ENCODE measurements at regions not wholly inside any gene's neighbourhood (a gene's known extent, or its start where the extent isn't known, plus 50 kb on each side); places are given as distances from the start of the nearest gene placed in this dataset.
"Not testable (repeated sequence)": the region's sequence is repeated elsewhere in the genome, so short reads cannot be mapped to it uniquely, and the experiment has no call there.

GRCh38 chr14:49106741-49107667, 479.2 kb downstream of the RPS29 start:
- H3K4me1 ChIP-seq, result no peaks in the 10 kb centered on the region
- no peak for DNase-seq
- no peaks in the 10 kb centered on the region for H3K27me3 ChIP-seq
- H3K27ac ChIP-seq, result no peak overlapping the region
- intact Hi-C loops (cut with DNase I; ENCODE audit: low total_unique reads), result no loop called here
- H3K36me3 ChIP-seq, result no peaks in the 10 kb centered on the region
- no peak overlapping the region for H3K4me3 ChIP-seq
- no peaks in the 10 kb centered on the region for H3K9me3 ChIP-seq
- TF ChIP-seq POLR2A (IDR thresholded peaks at IDR 0.05) (no peak), CTCF (IDR thresholded peaks at IDR 0.05) (no peak)

GRCh38 chr14:49105956-49106355, 480.2 kb downstream of the RPS29 start:
- Histone ChIP-seq H3K27me3 (no peaks in the 10 kb centered on the region), H3K9me3 (no peaks in the 10 kb centered on the region), H3K4me3 (no peak overlapping the region), H3K27ac (no peak overlapping the region), H3K4me1 (no peaks in the 10 kb centered on the region), H3K36me3 (no peaks in the 10 kb centered on the region)
- no peak for DNase-seq
- no peak for TF ChIP-seq CTCF (IDR thresholded peaks at IDR 0.05)
- no peak for TF ChIP-seq POLR2A (IDR thresholded peaks at IDR 0.05)
- intact Hi-C loops (cut with DNase I; ENCODE audit: low total_unique reads), result no loop called here

GRCh38 chr14:49105512-49105911, 480.7 kb downstream of the RPS29 start:
- no peaks in the 10 kb centered on the region for H3K27me3 ChIP-seq
- DNase-seq, result no peak
- H3K36me3 ChIP-seq, result no peaks in the 10 kb centered on the region
- no peaks in the 10 kb centered on the region for H3K9me3 ChIP-seq
- no peak for TF ChIP-seq POLR2A (IDR thresholded peaks at IDR 0.05)
- TF ChIP-seq CTCF (IDR thresholded peaks at IDR 0.05), result no peak
- no peak overlapping the region for H3K4me3 ChIP-seq
- no peak overlapping the region for H3K27ac ChIP-seq
- no peaks in the 10 kb centered on the region for H3K4me1 ChIP-seq
- intact Hi-C loops (cut with DNase I; ENCODE audit: low total_unique reads), result no loop called here

- no peaks in the 10 kb centered on the region for H3K9me3 ChIP-seq
- intact Hi-C loops (cut with DNase I; ENCODE audit: low total_unique reads), result no loop called here
- no peak overlapping the region for H3K4me3 ChIP-seq
- DNase-seq, result no peak
- no peaks in the 10 kb centered on the region for H3K27me3 ChIP-seq
- no peaks in the 10 kb centered on the region for H3K36me3 ChIP-seq
- H3K27ac ChIP-seq, result no peak overlapping the region
- H3K4me1 ChIP-seq, result no peaks in the 10 kb centered on the region
- no peak for TF ChIP-seq POLR2A (IDR thresholded peaks at IDR 0.05)
- no peak for TF ChIP-seq CTCF (IDR thresholded peaks at IDR 0.05)
Measured at GRCh38 chr14:49092345-49092744, 493.8 kb downstream of the RPS29 start.

- no peak for DNase-seq
- no peaks in the 10 kb centered on the region for H3K27me3 ChIP-seq
- no peak overlapping the region for H3K4me3 ChIP-seq
- H3K9me3 ChIP-seq, result no peaks in the 10 kb centered on the region
- no peak overlapping the region for H3K27ac ChIP-seq
- TF ChIP-seq POLR2A (IDR thresholded peaks at IDR 0.05), result no peak
- no peak for TF ChIP-seq CTCF (IDR thresholded peaks at IDR 0.05)
- H3K36me3 ChIP-seq, result no peaks in the 10 kb centered on the region
- intact Hi-C loops (cut with DNase I; ENCODE audit: low total_unique reads), result no loop called here
- H3K4me1 ChIP-seq, result no peaks in the 10 kb centered on the region
Measured at GRCh38 chr14:49089107-49089506, 497.1 kb downstream of the RPS29 start.

- H3K4me3 ChIP-seq; DNase-seq; H3K4me1 ChIP-seq; H3K36me3 ChIP-seq; H3K9me3 ChIP-seq; H3K27me3 ChIP-seq; H3K27ac ChIP-seq; intact Hi-C loops (cut with DNase I; ENCODE audit: low total_unique reads): not testable (repeated sequence)
Measured at GRCh38 chr14:49073292-49073691, 512.9 kb downstream of the RPS29 start.

Measured in uterus (tissue), 3 donors.